ENCODE measurements at regions not wholly inside any gene's neighbourhood (a gene's known extent, or its start where the extent isn't known, plus 50 kb on each side); places are given as distances from the start of the nearest gene placed in this dataset.

DNA sequence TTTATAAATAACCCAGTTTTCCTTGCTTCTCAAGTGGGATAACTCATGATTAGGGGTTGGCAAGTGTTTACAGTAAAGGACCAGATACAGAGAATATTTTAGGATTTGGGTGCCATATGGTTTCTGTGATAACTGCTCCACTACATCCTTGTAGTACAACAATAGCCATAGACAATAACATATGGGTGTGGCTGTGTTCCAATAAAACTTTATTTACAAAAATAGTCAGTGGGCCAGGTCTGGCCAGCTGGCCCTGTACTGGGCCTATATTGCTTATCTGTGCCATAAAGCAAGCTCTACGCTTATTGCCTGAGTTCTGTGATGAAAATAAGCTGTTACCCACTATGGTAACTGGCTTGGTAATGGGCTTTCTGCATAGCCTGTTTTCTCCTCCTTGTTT is 386.5 kb upstream of the RBFOX1 start:
- TF ChIP-seq EZH2 (IDR thresholded peaks at IDR 0.05; ENCODE audit: low read length, missing control alignments) = no peak
- TF ChIP-seq, protein P1, sequence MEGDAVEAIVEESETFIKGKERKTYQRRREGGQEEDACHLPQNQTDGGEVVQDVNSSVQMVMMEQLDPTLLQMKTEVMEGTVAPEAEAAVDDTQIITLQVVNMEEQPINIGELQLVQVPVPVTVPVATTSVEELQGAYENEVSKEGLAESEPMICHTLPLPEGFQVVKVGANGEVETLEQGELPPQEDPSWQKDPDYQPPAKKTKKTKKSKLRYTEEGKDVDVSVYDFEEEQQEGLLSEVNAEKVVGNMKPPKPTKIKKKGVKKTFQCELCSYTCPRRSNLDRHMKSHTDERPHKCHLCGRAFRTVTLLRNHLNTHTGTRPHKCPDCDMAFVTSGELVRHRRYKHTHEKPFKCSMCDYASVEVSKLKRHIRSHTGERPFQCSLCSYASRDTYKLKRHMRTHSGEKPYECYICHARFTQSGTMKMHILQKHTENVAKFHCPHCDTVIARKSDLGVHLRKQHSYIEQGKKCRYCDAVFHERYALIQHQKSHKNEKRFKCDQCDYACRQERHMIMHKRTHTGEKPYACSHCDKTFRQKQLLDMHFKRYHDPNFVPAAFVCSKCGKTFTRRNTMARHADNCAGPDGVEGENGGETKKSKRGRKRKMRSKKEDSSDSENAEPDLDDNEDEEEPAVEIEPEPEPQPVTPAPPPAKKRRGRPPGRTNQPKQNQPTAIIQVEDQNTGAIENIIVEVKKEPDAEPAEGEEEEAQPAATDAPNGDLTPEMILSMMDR (conservative IDR thresholded peaks at IDR 0.05 in 1 of 2, IDR thresholded peaks at IDR 0.05 in 1 of 2; ENCODE audit: low read depth in 1 of 2, low read length in 2 of 2) = no peak

All from fibroblast of lung (primary cell).